ENCODE measurements at regions not wholly inside any gene's neighbourhood (a gene's known extent, or its start where the extent isn't known, plus 50 kb on each side); places are given as distances from the start of the nearest gene placed in this dataset.

- ChIA-PET POLR2A (no interaction called here), CTCF (no interaction called here)
These were observed 69.8 kb downstream of the CD83 start for GRCh38 chr6:14187406-14187805.

- ChIA-PET CTCF (no interaction called here), POLR2A (no interaction called here)
These were observed 71.5 kb downstream of the CD83 start for GRCh38 chr6:14189074-14189473.

- POLR2A ChIA-PET, result no interaction called here
- CTCF ChIA-PET, result interaction anchor here (0.5 kb wide), 1 partner anchor 343 kb away, joined by 3 read pairs; no protein-coding TSS in a partner anchor
These were observed 72.8 kb downstream of the CD83 start for GRCh38 chr6:14190191-14190928.

- ChIA-PET POLR2A (no interaction called here), CTCF (no interaction called here)
These were observed 73.3 kb downstream of the CD83 start for GRCh38 chr6:14190929-14191224.

GRCh38 chr6:14191761-14192160 is 74.2 kb downstream of the CD83 start:
- POLR2A ChIA-PET, result no interaction called here
- CTCF ChIA-PET, result no interaction called here

GRCh38 chr6:14192216-14192788 is 74.7 kb downstream of the CD83 start:
- ChIA-PET POLR2A (no interaction called here), CTCF (interaction anchor here (0.6 kb wide), 1 partner anchor 29 kb away, joined by 4 read pairs; no protein-coding TSS in a partner anchor)

GRCh38 chr6:14193524-14193923 is 76.0 kb downstream of the CD83 start:
- ChIA-PET POLR2A (no interaction called here), CTCF (no interaction called here)

- CTCF ChIA-PET, result no interaction called here
- POLR2A ChIA-PET, result no interaction called here
These were observed 76.9 kb downstream of the CD83 start for GRCh38 chr6:14194483-14194882.

- POLR2A ChIA-PET, result no interaction called here
- CTCF ChIA-PET, result no interaction called here
These were observed 77.4 kb downstream of the CD83 start for GRCh38 chr6:14194976-14195375.

- ChIA-PET POLR2A (no interaction called here), CTCF (no interaction called here)
These were observed 78.5 kb downstream of the CD83 start for GRCh38 chr6:14196026-14196425.

GRCh38 chr6:14197118-14197517 is 79.5 kb downstream of the CD83 start:
- ChIA-PET CTCF (no interaction called here), POLR2A (no interaction called here)

GRCh38 chr6:14200047-14200446 is 82.5 kb downstream of the CD83 start:
- CTCF ChIA-PET, result no interaction called here
- POLR2A ChIA-PET, result no interaction called here

- POLR2A ChIA-PET, result no interaction called here
- CTCF ChIA-PET, result no interaction called here
These were observed 85.4 kb downstream of the CD83 start for GRCh38 chr6:14202947-14203346.

- ChIA-PET CTCF (no interaction called here), POLR2A (no interaction called here)
These were observed 88.8 kb downstream of the CD83 start for GRCh38 chr6:14206391-14206790.

- ChIA-PET CTCF (interaction anchor here (1.1 kb wide), 1 partner anchor 503 kb away, joined by 3 read pairs; no protein-coding TSS in a partner anchor), POLR2A (no interaction called here)
These were observed 89.9 kb downstream of the CD83 start for GRCh38 chr6:14207448-14207847.

GRCh38 chr6:14209000-14209399 is 91.4 kb downstream of the CD83 start:
- POLR2A ChIA-PET, result no interaction called here
- CTCF ChIA-PET, result no interaction called here

- ChIA-PET POLR2A (interaction anchor here (0.5 to 0.6 kb wide), 2 partner anchors 218 to 1174 kb away, joined by 8 to 14 read pairs; no protein-coding TSS in a partner anchor), CTCF (interaction anchor here (0.7 to 1.2 kb wide), 2 partner anchors 153 to 301 kb away, joined by 3 read pairs; no protein-coding TSS in a partner anchor)
These were observed 92.5 kb downstream of the CD83 start for GRCh38 chr6:14210077-14210476.

- ChIA-PET CTCF (interaction anchor here (0.7 to 1.2 kb wide), 5 partner anchors 107 to 524 kb away, joined by 3 read pairs; no protein-coding TSS in a partner anchor), POLR2A (interaction anchor here (0.6 to 0.7 kb wide), 2 partner anchors 462 to 1174 kb away, joined by 3 to 14 read pairs; no protein-coding TSS in a partner anchor)
These were observed 93.3 kb downstream of the CD83 start for GRCh38 chr6:14210663-14211561.

- POLR2A ChIA-PET, result interaction anchor here (0.7 kb wide), 1 partner anchor 461 kb away, joined by 3 read pairs; no protein-coding TSS in a partner anchor
- CTCF ChIA-PET, result interaction anchor here (0.9 to 1.0 kb wide), 2 partner anchors 106 to 523 kb away, joined by 3 read pairs; no protein-coding TSS in a partner anchor
These were observed 94.0 kb downstream of the CD83 start for GRCh38 chr6:14211562-14211942.

GRCh38 chr6:14212020-14212419 is 94.4 kb downstream of the CD83 start:
- ChIA-PET POLR2A (interaction anchor here (0.7 kb wide), 1 partner anchor 460 kb away, joined by 3 read pairs; no protein-coding TSS in a partner anchor), CTCF (interaction anchor here (0.9 to 1.0 kb wide), 2 partner anchors 106 to 522 kb away, joined by 3 read pairs; no protein-coding TSS in a partner anchor)
